GM21825 (cell line): ENCODE measurements at regions not wholly inside any gene's neighbourhood (a gene's known extent, or its start where the extent isn't known, plus 50 kb on each side); places are given as distances from the start of the nearest gene placed in this dataset.
A peak's percentile ranks its signal among the peaks of the same experiment; 100 is the strongest.
"Not testable (repeated sequence)": the region's sequence is repeated elsewhere in the genome, so short reads cannot be mapped to it uniquely, and the experiment has no call there.

Experiments
- ATAC-seq: cut with Tn5 transposase; IDR thresholded peaks from one replicate; pipeline ENCODE4 v1.9.1; 2021; ENCODE audit warnings: mild to moderate bottlenecking, moderate library complexity; ENCODE audit not compliant: unreplicated experiment

GRCh38 chr1:148432318-148432717 lies 50.8 kb downstream of the PPIAL4G start:
- not testable (repeated sequence) for ATAC-seq

GRCh38 chr1:148429856-148430255 lies 53.2 kb downstream of the PPIAL4G start:
- not testable (repeated sequence) for ATAC-seq

- not testable (repeated sequence) for ATAC-seq
These were observed 56.0 kb downstream of the PPIAL4G start for GRCh38 chr1:148426940-148427611.

GRCh38 chr1:148426385-148426784 lies 56.7 kb downstream of the PPIAL4G start:
- ATAC-seq = not testable (repeated sequence)

- ATAC-seq = not testable (repeated sequence)
These were observed 58.7 kb downstream of the PPIAL4G start for GRCh38 chr1:148424143-148425003.

- not testable (repeated sequence) for ATAC-seq
These were observed 60.2 kb downstream of the PPIAL4G start for GRCh38 chr1:148422921-148423320.

GRCh38 chr1:148417241-148417640 lies 65.9 kb downstream of the PPIAL4G start:
- ATAC-seq = not testable (repeated sequence)

- ATAC-seq = not testable (repeated sequence)
These were observed 69.7 kb downstream of the PPIAL4G start for GRCh38 chr1:148413385-148413784.

- ATAC-seq = not testable (repeated sequence)
These were observed 78.1 kb downstream of the PPIAL4G start for GRCh38 chr1:148404786-148405568.

- ATAC-seq = not testable (repeated sequence)
These were observed 79.2 kb downstream of the PPIAL4G start for GRCh38 chr1:148403925-148404324.

- not testable (repeated sequence) for ATAC-seq
These were observed 80.0 kb downstream of the PPIAL4G start for GRCh38 chr1:148403085-148403456.

- peak; percentile 89 for ATAC-seq
These were observed 80.7 kb downstream of the PPIAL4G start for GRCh38 chr1:148402152-148403084.

- not testable (repeated sequence) for ATAC-seq
These were observed 85.6 kb downstream of the PPIAL4G start for GRCh38 chr1:148397516-148397915.

- ATAC-seq = not testable (repeated sequence)
These were observed 90.6 kb downstream of the PPIAL4G start for GRCh38 chr1:148392505-148392904.

- not testable (repeated sequence) for ATAC-seq
These were observed 91.8 kb downstream of the PPIAL4G start for GRCh38 chr1:148391323-148391722.

- ATAC-seq = no peak
These were observed 94.1 kb downstream of the PPIAL4G start for GRCh38 chr1:148389027-148389339.

GRCh38 chr1:148388260-148389026 lies 94.7 kb downstream of the PPIAL4G start:
- peak; percentile 73 for ATAC-seq

GRCh38 chr1:148387949-148388259 lies 95.2 kb downstream of the PPIAL4G start:
- not testable (repeated sequence) for ATAC-seq

- not testable (repeated sequence) for ATAC-seq
These were observed 95.8 kb downstream of the PPIAL4G start for GRCh38 chr1:148387122-148387948.
